Type B pancreatic cell (in vitro differentiated cells): ENCODE measurements at regions not wholly inside any gene's neighbourhood (a gene's known extent, or its start where the extent isn't known, plus 50 kb on each side); places are given as distances from the start of the nearest gene placed in this dataset.

ENCODE experiments used
- DNase-seq: peaks from one replicate; pipeline ENCODE4 v3.0.0; 2021; ENCODE audit warnings: mixed read lengths; ENCODE audit not compliant: unreplicated experiment; ENCODE audit errors: extremely low spot score
- H3K27ac Mint-ChIP-seq: 2 replicates; pipeline ENCODE4 v1.8.0; 2021; ENCODE audit warnings: mild to moderate bottlenecking, mixed read lengths
- H3K27me3 Mint-ChIP-seq: 2 replicates; pipeline ENCODE4 v1.8.0; 2021; ENCODE audit warnings: mixed read lengths
- H3K36me3 Mint-ChIP-seq: 2 replicates; pipeline ENCODE4 v1.8.0; 2021; ENCODE audit warnings: mixed read lengths
- H3K4me1 Mint-ChIP-seq: one replicate; pipeline ENCODE4 v1.8.0; 2021; ENCODE audit warnings: mixed read lengths; ENCODE audit not compliant: unreplicated experiment
- H3K4me3 Mint-ChIP-seq: 2 replicates; pipeline ENCODE4 v1.8.0; 2021; ENCODE audit warnings: mild to moderate bottlenecking, mixed read lengths
- H3K9me3 Mint-ChIP-seq: 2 replicates; pipeline ENCODE4 v1.8.0; 2021; ENCODE audit warnings: mixed read lengths
- TF ChIP-seq, protein P1 (sequence below): fragments of 200-600 bp; sonication (generic); conservative IDR thresholded peaks from 2 replicates; pipeline ENCODE4 v1.5.0; 2021; ENCODE audit warnings: antibody characterized with exemption, mild to moderate bottlenecking

DNA sequence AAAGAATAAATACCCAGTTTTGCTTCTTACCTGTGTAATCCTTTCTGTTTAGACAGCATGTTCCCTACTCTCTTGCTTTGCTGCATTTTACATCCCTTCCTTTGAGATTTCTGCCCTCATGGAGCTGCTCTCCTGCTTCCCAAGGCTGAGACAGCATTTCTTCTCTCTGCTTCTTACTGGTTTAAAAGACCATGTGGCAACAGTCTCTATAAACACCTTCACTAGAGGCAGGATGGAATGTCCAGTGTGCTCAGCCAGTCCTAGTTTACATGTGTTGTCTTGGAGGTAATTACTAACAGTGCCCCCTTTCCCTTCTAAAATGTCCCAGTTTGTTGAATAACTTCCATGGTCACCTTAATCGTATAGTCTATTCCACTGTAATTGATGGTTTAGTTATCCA, 262.3 kb downstream of the CNTN3 start:
- Mint-ChIP-seq H3K4me1 (no peaks in the 10 kb centered on the region), H3K27me3 (no peaks in the 10 kb centered on the region), H3K9me3 (no peaks in the 10 kb centered on the region), H3K4me3 (no peak overlapping the region), H3K27ac (no peak overlapping the region), H3K36me3 (no peaks in the 10 kb centered on the region)
- DNase-seq, result no peak
- TF ChIP-seq, protein P1, sequence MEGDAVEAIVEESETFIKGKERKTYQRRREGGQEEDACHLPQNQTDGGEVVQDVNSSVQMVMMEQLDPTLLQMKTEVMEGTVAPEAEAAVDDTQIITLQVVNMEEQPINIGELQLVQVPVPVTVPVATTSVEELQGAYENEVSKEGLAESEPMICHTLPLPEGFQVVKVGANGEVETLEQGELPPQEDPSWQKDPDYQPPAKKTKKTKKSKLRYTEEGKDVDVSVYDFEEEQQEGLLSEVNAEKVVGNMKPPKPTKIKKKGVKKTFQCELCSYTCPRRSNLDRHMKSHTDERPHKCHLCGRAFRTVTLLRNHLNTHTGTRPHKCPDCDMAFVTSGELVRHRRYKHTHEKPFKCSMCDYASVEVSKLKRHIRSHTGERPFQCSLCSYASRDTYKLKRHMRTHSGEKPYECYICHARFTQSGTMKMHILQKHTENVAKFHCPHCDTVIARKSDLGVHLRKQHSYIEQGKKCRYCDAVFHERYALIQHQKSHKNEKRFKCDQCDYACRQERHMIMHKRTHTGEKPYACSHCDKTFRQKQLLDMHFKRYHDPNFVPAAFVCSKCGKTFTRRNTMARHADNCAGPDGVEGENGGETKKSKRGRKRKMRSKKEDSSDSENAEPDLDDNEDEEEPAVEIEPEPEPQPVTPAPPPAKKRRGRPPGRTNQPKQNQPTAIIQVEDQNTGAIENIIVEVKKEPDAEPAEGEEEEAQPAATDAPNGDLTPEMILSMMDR, result no peak

DNA sequence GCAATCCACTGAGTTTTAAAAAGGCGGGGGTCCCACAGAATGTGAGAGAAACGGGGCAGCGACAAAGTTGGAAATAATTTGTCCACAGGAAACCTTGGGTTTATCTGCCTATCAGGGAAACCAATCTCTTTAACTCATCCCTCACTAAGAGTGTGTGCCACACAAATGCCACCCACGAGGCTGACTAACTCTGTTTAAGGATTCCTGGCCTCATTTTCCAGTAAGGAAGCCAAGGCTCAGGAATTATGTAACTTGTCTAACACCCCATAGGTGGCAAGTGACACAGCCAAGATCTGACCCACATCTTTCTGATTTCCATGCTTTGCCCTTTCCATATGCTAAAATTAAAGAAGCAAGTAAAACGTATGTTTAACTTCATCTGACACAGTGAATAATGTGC, 263.2 kb downstream of the CNTN3 start:
- no peak overlapping the region for H3K27ac Mint-ChIP-seq
- H3K9me3 Mint-ChIP-seq, result no peaks in the 10 kb centered on the region
- no peaks in the 10 kb centered on the region for H3K36me3 Mint-ChIP-seq
- no peak for DNase-seq
- H3K4me1 Mint-ChIP-seq, result no peaks in the 10 kb centered on the region
- TF ChIP-seq, protein P1, result no peak
- no peaks in the 10 kb centered on the region for H3K27me3 Mint-ChIP-seq
- no peak overlapping the region for H3K4me3 Mint-ChIP-seq

DNA sequence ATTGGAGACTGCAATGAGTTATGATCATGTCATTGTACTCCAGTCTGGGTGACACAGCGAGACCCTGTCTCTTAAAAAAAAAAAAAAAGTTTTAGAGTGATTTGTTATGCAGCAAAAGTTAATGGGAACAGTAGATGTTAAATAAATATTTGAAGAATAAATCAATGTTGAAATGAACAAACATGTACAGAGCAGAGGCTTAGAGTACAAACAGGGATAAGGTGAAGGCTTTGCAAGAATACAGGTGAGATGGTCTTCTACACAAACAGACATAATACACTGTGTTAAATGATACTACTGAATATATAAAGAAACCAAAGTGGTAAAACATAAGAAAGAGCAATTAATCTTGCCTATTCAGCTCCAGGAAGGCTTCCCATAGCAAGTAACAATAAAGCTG, 265.4 kb downstream of the CNTN3 start:
- no peaks in the 10 kb centered on the region for H3K4me1 Mint-ChIP-seq
- no peaks in the 10 kb centered on the region for H3K36me3 Mint-ChIP-seq
- no peaks in the 10 kb centered on the region for H3K9me3 Mint-ChIP-seq
- H3K27me3 Mint-ChIP-seq, result no peaks in the 10 kb centered on the region
- no peak overlapping the region for H3K27ac Mint-ChIP-seq
- DNase-seq, result no peak
- H3K4me3 Mint-ChIP-seq, result no peak overlapping the region
- TF ChIP-seq, protein P1, result no peak

DNA sequence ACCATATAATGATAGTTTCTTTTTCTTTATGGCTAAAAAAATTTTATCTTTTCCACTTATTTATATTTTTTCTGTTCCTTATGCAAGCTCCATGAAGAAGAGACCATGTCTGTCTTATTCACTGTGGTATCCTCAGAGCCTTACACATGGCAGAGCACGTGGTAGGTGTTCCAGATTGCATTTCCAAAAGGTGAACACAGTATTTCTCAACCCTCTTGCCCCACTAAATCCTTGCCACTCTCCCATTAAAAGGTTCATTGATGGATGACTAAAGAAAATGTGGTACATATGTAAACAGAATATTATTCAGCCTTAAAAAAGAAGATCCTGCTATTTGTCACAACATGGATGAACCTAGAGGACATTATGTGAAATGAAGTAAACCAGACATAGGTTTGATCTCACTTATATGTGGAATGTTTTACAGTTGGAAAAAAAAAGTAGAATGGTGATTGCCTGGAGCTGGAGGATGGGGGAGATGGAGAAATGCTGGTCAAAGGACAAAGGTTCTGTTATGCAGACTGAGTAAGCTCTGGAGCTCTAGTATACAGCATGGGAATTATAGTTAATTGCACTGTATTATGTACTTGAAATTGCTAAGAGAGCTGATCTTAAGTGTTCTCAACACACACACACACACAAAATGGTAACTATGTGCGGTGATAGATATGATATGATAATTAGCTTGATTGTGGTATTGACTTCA, 266.7 kb downstream of the CNTN3 start:
- TF ChIP-seq, protein P1, result no peak
- no peak overlapping the region for H3K4me3 Mint-ChIP-seq
- no peaks in the 10 kb centered on the region for H3K9me3 Mint-ChIP-seq
- no peaks in the 10 kb centered on the region for H3K36me3 Mint-ChIP-seq
- DNase-seq, result no peak
- H3K4me1 Mint-ChIP-seq, result no peaks in the 10 kb centered on the region
- H3K27me3 Mint-ChIP-seq, result no peaks in the 10 kb centered on the region
- no peak overlapping the region for H3K27ac Mint-ChIP-seq

DNA sequence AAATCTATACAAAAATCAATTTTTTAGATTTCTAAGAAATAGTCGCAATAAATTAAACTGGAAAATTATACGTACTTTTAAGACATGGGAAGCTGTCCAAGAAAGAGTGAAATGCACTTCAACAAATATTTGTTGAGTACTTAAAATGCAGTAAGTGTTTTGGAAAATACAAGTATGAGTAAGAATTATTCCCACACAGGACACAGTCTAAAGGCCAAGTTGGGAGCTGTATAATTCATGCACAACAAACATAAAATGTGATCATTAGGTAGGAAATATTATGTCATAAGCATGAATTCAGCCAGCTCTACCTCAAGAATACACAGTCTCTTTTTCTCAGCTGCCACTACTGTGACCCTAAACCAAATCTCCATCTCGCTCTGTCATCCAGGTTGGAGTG, 267.6 kb downstream of the CNTN3 start:
- H3K27ac Mint-ChIP-seq, result no peak overlapping the region
- H3K36me3 Mint-ChIP-seq, result no peaks in the 10 kb centered on the region
- TF ChIP-seq, protein P1, result no peak
- H3K9me3 Mint-ChIP-seq, result no peaks in the 10 kb centered on the region
- no peaks in the 10 kb centered on the region for H3K27me3 Mint-ChIP-seq
- DNase-seq, result no peak
- no peaks in the 10 kb centered on the region for H3K4me1 Mint-ChIP-seq
- no peak overlapping the region for H3K4me3 Mint-ChIP-seq

DNA sequence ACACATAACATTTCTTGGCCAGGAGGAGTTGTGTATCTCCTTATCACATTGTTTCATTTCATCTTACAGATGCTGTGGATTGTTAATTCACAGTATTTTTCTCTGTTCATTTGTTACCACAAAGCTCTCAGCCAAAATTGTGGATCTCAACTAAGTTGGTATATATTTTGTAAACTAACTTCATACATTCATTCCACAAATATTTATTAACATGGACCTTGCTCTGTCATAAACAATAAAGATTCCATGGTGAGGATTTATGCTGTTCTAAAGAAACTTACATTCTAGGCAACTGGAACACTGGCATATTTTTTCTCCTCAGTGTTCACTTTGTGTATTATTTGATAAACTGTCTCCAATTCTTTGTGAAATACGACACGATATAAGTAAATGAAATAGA, 268.8 kb downstream of the CNTN3 start:
- no peaks in the 10 kb centered on the region for H3K27me3 Mint-ChIP-seq
- no peaks in the 10 kb centered on the region for H3K36me3 Mint-ChIP-seq
- TF ChIP-seq, protein P1, result no peak
- no peaks in the 10 kb centered on the region for H3K9me3 Mint-ChIP-seq
- no peak overlapping the region for H3K4me3 Mint-ChIP-seq
- no peak overlapping the region for H3K27ac Mint-ChIP-seq
- no peak for DNase-seq
- no peaks in the 10 kb centered on the region for H3K4me1 Mint-ChIP-seq
